ENCODE measurements at regions not wholly inside any gene's neighbourhood (a gene's known extent, or its start where the extent isn't known, plus 50 kb on each side); places are given as distances from the start of the nearest gene placed in this dataset.

- TF ChIP-seq, protein P1, sequence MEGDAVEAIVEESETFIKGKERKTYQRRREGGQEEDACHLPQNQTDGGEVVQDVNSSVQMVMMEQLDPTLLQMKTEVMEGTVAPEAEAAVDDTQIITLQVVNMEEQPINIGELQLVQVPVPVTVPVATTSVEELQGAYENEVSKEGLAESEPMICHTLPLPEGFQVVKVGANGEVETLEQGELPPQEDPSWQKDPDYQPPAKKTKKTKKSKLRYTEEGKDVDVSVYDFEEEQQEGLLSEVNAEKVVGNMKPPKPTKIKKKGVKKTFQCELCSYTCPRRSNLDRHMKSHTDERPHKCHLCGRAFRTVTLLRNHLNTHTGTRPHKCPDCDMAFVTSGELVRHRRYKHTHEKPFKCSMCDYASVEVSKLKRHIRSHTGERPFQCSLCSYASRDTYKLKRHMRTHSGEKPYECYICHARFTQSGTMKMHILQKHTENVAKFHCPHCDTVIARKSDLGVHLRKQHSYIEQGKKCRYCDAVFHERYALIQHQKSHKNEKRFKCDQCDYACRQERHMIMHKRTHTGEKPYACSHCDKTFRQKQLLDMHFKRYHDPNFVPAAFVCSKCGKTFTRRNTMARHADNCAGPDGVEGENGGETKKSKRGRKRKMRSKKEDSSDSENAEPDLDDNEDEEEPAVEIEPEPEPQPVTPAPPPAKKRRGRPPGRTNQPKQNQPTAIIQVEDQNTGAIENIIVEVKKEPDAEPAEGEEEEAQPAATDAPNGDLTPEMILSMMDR (IDR thresholded peaks at IDR 0.05; ENCODE audit: poor library complexity, severe bottlenecking), result no peak
- TF ChIP-seq POLR2AphosphoS5 (IDR thresholded peaks at IDR 0.05), result no peak
- no peak for TF ChIP-seq EP300 (conservative IDR thresholded peaks at IDR 0.05; ENCODE audit: poor library complexity, severe bottlenecking)
- TF ChIP-seq EZH2 (IDR thresholded peaks at IDR 0.05; ENCODE audit: borderline replicate concordance, insufficient read depth, low read length, poor library complexity, severe bottlenecking), result no peak
Observed at GRCh38 chr2:64303250-64303649, 150.7 kb upstream of the LGALSL start.
